Epithelial cell of proximal tubule (primary cell): ENCODE measurements at regions not wholly inside any gene's neighbourhood (a gene's known extent, or its start where the extent isn't known, plus 50 kb on each side); places are given as distances from the start of the nearest gene placed in this dataset.

Source experiments
- DNase-seq: peaks from one replicate; pipeline ENCODE4 v3.0.0-alpha.2; 2011; ENCODE audit warnings: low read depth
- H3K4me3 ChIP-seq: 2 replicates; pipeline ENCODE4 v1.5.1; 2011; ENCODE audit warnings: low read depth, mild to moderate bottlenecking, low read length
- TF ChIP-seq, protein P1 (sequence below): conservative IDR thresholded peaks from 2 replicates; pipeline ENCODE4 v1.5.1; 2012; ENCODE audit warnings: low read depth, mild to moderate bottlenecking, low read length

DNA sequence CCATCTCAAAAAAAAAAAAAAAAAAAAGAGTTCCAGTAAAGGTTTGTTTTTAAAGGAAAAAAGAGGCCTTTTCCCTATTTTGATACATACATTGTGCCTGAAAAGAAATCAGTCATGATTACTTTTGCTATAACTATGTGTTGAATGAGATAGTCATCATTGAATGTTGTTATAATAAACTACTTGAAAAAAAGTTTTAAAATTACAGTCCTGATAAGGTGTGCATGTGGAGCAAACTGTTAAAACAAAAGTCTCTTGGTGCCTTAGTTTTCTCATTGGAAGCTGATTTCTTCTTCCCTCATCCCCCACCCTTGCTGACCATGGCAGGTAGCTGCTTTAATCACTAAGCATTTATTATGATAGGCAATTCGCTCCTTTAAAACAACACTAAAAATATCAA is 172.3 kb upstream of the TBCA start:
- TF ChIP-seq, protein P1, sequence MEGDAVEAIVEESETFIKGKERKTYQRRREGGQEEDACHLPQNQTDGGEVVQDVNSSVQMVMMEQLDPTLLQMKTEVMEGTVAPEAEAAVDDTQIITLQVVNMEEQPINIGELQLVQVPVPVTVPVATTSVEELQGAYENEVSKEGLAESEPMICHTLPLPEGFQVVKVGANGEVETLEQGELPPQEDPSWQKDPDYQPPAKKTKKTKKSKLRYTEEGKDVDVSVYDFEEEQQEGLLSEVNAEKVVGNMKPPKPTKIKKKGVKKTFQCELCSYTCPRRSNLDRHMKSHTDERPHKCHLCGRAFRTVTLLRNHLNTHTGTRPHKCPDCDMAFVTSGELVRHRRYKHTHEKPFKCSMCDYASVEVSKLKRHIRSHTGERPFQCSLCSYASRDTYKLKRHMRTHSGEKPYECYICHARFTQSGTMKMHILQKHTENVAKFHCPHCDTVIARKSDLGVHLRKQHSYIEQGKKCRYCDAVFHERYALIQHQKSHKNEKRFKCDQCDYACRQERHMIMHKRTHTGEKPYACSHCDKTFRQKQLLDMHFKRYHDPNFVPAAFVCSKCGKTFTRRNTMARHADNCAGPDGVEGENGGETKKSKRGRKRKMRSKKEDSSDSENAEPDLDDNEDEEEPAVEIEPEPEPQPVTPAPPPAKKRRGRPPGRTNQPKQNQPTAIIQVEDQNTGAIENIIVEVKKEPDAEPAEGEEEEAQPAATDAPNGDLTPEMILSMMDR = no peak
- no peak for DNase-seq
- no peak overlapping the region for H3K4me3 ChIP-seq

GRCh38 chr5:77947041-77947428 is 170.9 kb upstream of the TBCA start:
- TF ChIP-seq, protein P1 = no peak
- no peak overlapping the region for H3K4me3 ChIP-seq
- DNase-seq = no peak

DNA sequence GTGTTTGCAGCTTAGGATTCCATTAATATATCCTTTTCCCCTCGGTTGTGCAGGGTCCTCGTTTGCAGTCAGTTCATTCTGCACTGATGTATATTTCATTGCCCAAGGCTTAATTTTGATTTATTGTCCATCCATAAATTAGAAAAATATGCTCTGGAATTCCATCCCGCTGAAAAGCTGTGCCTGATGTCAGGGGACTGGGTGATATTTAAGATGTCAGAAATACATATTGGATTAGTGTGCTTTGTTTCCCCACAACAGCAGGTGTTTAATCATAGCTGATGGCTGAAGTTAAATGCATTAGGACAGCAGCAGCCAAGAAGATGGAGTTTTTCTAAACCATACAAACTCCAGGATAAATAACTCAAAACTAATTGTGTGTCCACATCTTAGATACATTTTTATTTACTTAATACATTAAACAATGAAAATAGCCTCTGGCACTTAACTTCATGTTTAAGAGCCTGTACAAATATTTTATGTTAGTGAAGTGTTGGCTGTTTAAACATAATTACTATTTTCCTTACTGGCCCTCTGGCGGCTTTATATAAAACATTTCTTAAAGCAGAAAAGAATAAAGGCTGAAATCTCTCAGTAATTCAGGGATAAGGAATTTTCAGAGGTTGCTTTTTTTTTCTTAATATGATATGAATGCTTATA is 170.4 kb upstream of the TBCA start:
- TF ChIP-seq, protein P1 = no peak
- no peak for DNase-seq
- H3K4me3 ChIP-seq = no peak overlapping the region

DNA sequence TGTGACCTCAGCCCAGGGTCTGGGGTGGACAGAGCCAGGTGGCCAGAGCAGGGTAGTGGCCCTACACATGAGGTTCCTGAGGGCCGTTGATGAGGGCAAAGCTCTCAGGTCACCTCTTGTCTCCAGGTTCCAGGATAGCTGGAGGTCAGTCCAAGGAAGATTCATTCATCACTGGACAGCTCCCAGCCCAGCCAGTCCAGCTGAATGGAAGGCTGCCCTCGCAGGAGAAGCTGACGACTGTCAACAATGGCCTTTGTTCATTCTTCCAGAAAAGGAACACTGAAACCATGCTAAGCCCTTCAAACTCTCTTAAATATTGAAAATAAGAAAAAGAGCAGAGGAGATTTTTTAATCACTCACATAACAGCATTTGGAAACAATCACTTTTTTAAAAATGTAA is 169.7 kb upstream of the TBCA start:
- DNase-seq = no peak
- H3K4me3 ChIP-seq = no peak overlapping the region
- TF ChIP-seq, protein P1 = no peak

DNA sequence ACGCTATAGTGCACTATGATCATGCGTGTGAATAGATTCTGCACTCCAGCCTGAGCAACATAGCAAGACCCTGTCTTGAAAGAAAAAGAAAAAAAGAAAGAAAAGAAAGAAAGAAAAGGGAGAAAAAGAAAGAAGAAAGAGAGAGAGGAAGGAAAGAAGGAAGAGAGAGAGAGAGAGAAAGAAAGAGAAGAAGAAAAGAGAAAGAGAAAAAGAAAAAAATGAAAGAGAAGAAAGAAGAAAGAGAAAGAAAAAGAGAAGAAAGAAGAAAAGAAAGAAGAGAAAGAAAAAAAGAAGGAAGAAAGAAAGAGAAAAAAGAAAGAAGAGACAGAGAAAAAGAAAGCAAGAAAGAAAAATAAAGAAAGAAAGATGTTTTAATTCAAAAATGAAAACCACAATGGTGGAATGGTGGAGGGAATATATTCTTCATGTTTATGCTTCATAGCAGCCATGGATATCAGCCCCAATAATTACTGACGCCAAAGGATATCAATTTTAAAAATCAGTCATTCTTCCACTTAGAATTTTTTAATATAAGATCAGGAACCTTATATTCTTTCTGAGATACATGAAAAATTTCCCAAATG is 168.7 kb upstream of the TBCA start:
- DNase-seq = no peak
- H3K4me3 ChIP-seq = no peak overlapping the region
- TF ChIP-seq, protein P1 = no peak

DNA sequence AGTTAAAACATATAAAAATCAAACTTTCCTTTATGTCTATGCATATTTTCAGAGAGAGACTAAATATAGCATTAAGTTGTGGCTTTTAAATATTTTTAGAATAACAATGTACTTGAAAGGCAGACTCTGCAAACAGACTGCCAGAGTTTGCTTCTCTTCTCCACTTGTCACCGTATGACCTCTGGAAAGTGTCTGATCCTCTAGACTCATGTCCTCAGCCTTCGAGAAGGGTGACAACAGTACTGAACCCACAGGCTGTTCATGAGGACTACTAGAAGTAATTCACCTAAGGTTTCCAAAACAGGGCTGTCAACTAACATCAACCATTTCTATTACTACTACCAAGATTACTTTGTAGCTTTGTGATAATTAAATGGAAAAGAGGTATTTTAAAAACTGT is 167.7 kb upstream of the TBCA start:
- TF ChIP-seq, protein P1 = no peak
- no peak for DNase-seq
- H3K4me3 ChIP-seq = no peak overlapping the region
